GM19395 (cell line): ENCODE measurements at regions not wholly inside any gene's neighbourhood (a gene's known extent, or its start where the extent isn't known, plus 50 kb on each side); places are given as distances from the start of the nearest gene placed in this dataset.
"Not testable (repeated sequence)": the region's sequence is repeated elsewhere in the genome, so short reads cannot be mapped to it uniquely, and the experiment has no call there.

Experiments
- ATAC-seq: cut with Tn5 transposase; IDR thresholded peaks from one replicate; pipeline ENCODE4 v1.9.1; 2021; ENCODE audit warnings: mild to moderate bottlenecking, moderate library complexity; ENCODE audit not compliant: unreplicated experiment

GRCh38 chr13:71017607-71018006 lies 849.4 kb downstream of the DACH1 start:
- no peak for ATAC-seq

- no peak for ATAC-seq
These were observed 851.5 kb downstream of the DACH1 start for GRCh38 chr13:71015516-71015915.

- ATAC-seq: no peak
These were observed 852.0 kb downstream of the DACH1 start for GRCh38 chr13:71015021-71015420.

GRCh38 chr13:71005919-71006318 lies 861.1 kb downstream of the DACH1 start:
- ATAC-seq: no peak

- no peak for ATAC-seq
These were observed 871.7 kb downstream of the DACH1 start for GRCh38 chr13:70995338-70995737.

- no peak for ATAC-seq
These were observed 872.8 kb downstream of the DACH1 start for GRCh38 chr13:70994191-70994590.

- no peak for ATAC-seq
These were observed 878.8 kb upstream of the KLHL1 start for GRCh38 chr13:70987043-70987442.

- ATAC-seq: no peak
These were observed 877.1 kb upstream of the KLHL1 start for GRCh38 chr13:70985371-70985770.

GRCh38 chr13:70981219-70981618 lies 873.0 kb upstream of the KLHL1 start:
- not testable (repeated sequence) for ATAC-seq

- no peak for ATAC-seq
These were observed 861.1 kb upstream of the KLHL1 start for GRCh38 chr13:70969321-70969720.

GRCh38 chr13:70967564-70967963 lies 859.3 kb upstream of the KLHL1 start:
- no peak for ATAC-seq

- ATAC-seq: no peak
These were observed 856.6 kb upstream of the KLHL1 start for GRCh38 chr13:70964874-70965273.

GRCh38 chr13:70964124-70964523 lies 855.9 kb upstream of the KLHL1 start:
- no peak for ATAC-seq

GRCh38 chr13:70960841-70961443 lies 852.7 kb upstream of the KLHL1 start:
- no peak for ATAC-seq

GRCh38 chr13:70959035-70959775 lies 851.0 kb upstream of the KLHL1 start:
- no peak for ATAC-seq

- no peak for ATAC-seq
These were observed 847.6 kb upstream of the KLHL1 start for GRCh38 chr13:70955887-70956286.

GRCh38 chr13:70950664-70951063 lies 842.4 kb upstream of the KLHL1 start:
- ATAC-seq: no peak

GRCh38 chr13:70945506-70945905 lies 837.3 kb upstream of the KLHL1 start:
- ATAC-seq: no peak

- ATAC-seq: no peak
These were observed 833.2 kb upstream of the KLHL1 start for GRCh38 chr13:70941454-70941853.

- no peak for ATAC-seq
These were observed 830.2 kb upstream of the KLHL1 start for GRCh38 chr13:70938462-70938861.

GRCh38 chr13:70932511-70932910 lies 824.3 kb upstream of the KLHL1 start:
- ATAC-seq: no peak

GRCh38 chr13:70923863-70924752 lies 815.9 kb upstream of the KLHL1 start:
- ATAC-seq: no peak
